Urothelium cell line (cell line): ENCODE measurements at regions not wholly inside any gene's neighbourhood (a gene's known extent, or its start where the extent isn't known, plus 50 kb on each side); places are given as distances from the start of the nearest gene placed in this dataset.
"Not testable (repeated sequence)": the region's sequence is repeated elsewhere in the genome, so short reads cannot be mapped to it uniquely, and the experiment has no call there.

Experiments
- DNase-seq: peaks from one replicate; pipeline ENCODE4 v3.0.0; 2011; ENCODE audit warnings: low spot score, mixed read lengths
- FAIRE-seq: peaks from 2 replicates; lab custom pipeline; 2011; peaks lifted over from hg19 to GRCh38; lab: Jason Lieb, UNC

DNA sequence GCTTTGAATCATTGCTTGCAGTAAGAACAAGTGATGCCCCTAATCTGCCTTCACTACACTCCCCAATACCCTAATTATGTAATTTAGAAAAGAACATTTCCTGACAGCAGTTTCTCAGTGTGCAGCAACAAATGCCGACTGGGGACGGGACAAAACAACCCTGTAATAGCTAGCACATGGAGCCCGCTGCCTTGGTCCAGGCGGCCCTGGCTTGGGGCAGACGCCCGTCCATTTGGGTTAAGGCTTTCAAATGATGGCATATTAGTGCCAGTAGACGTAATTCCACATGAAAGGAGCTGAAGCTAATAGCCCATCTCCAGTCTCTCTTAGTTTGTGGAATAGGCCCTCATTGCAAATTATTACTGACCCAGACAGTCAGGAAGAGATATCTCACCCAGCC is 150.6 kb upstream of the PITX1 start:
- no peak for FAIRE-seq
- DNase-seq: no peak

DNA sequence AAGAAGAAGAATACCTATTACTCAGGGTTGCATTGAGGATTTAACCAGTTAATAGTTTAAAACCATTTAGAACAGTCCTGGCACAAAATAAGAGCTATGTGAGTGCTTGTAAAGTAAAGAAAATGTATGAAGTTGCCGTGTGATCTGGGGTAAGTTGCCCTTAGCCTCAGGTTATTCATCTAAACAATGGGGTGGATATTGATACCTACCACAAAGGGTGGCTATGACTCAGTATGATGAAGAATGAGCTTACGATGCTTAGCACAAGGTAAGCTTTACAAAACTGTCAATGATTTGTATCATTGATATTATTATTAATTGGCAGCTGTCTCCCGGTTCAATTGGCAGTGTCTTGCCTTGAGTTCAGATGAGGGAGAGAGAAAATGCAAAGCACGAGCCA is 149.4 kb upstream of the PITX1 start:
- FAIRE-seq: no peak
- no peak for DNase-seq

DNA sequence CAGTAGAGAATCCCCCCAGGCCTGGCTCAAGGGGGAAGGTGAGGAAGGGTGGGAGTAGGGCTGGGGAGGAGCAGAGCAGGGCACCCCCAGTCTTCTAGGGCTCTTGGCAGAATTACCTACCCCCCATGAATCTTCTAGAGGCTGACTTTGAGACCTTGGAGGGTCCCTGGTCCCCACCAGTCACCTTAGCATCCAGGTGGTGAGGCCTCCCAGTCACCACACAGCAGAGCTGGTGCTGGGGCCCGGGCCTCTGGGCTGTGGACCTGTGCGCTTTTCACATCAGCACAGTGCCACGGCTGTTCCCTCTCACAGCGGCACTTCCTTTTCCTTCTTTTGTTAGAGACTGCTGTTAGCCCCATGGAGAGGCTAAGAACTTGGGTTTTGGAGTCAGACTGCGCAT is 148.6 kb upstream of the PITX1 start:
- FAIRE-seq: no peak
- no peak for DNase-seq

DNA sequence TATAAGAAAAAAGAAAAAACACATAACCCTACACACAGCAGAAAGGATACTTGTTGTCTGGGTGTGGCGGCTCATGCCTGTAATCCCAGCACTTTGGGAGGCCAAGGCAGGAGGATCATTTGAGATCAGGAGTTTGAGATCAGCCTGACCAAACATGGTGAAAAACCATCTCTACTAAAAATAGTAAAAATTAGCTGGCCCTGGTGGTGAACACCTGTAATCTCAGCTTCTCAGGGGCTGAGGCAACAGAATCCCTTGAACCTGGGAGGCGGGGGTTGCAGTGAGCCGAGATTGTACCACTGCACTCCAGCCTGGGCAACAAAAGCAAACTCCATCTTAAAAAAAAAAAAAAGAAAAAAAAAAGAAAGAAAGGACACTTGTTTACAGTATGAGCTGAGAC is 147.6 kb upstream of the PITX1 start:
- DNase-seq (no peak), FAIRE-seq (no peak)

DNA sequence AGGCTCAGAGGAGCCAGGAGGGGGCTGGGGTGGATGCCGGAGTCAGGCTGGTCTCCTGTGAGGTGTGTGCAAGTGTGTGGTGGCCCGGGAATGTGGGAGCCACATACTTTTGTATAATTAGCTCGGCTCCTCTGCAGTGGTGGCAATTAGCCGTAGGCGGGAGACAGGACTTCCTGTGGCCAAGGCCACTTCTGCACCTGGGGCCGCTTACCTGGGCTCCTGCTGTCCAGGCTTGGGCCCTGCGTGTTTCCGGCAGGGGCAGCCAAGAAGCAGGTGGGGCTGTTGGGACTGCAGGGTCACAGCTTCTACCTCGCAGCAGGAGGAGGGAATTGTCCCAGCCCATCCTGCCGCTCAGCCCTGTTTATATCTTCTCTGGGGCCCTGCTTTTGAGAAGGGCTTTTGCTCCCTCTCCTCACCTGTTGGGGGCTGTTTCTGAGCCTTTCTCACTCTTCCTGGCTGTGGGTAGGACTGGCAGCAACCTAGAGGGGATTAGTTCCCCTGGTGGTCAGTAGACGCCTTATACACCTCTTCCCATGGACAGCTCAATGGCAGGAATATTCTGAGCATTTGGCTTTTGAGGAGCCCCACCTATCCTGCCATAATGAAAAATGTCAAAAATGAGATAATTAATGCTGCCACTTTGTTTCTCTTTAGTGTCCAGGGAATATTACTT is 145.4 kb upstream of the PITX1 start:
- DNase-seq: no peak
- FAIRE-seq: no peak

DNA sequence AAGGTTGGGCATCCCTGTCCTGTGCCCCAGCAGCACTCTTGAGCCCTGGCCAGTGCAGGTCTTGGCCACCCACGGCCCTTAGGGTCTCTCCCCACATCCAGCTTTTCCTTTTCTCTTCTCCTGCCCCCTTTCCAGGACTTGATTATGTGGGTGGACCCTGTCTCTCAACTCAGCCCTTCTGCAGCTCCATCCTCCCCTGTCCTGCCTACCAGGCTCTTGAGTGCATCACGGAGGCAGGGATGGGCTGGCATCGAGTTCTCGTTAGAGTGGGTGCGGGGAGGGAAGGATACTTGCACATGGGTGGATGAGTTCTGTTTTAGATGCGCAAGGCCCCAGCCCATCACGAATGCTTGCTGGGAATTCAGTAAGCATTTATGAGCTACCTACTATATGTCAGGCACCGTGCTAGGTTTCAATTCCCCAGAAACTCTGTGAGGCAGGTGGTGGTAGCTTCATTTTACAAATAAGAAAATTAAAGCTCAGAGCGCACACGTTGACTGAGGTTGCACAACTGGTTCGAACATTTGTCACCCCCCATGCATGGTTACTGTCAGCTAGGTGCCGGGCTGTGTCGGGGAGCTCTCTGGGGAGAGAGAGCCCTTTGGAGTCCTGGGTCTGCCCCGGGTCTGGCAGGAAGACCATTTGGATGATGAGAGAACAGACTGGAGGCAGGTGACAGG is 144.6 kb upstream of the PITX1 start:
- FAIRE-seq (no peak), DNase-seq (no peak)

DNA sequence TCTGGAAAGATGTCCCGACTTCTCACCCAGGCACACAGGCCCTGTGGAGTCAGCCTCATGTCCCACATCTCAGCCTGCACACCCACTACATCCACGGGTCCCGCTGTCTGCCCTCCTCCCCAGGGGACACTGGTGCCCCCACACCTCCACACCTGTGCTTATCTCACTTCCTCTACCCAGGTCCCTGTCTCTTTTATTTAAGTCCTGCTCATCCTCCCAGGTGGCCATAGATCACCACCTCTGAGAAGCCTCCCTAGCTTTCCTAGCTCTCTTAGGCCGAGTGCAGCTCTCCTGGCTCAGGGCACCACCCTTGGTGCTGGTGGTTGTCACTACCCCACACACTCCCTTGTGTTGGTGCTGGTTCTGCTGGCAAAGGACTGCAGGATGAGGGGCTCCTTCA is 143.6 kb upstream of the PITX1 start:
- no peak for FAIRE-seq

DNA sequence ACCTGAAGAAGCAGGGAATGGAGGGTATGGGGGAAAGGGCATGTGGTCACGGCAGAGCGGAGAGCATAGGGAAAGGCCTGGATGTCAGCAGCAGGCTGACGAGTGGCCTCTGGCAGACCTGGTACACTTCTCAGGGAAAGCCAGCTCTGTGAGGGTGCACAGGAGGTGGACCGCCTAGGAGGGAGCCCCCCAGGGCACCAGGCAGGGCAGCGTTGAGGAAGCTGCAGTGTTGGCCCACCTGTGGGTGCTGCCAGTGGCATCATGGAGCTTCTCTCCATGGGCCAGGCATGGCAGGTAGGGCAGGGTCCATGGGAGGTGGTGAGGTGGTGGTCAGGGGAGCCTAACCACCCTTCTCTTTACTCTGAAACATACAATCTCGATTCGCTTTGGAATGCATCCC is 143.0 kb upstream of the PITX1 start:
- no peak for DNase-seq
- FAIRE-seq: no peak

More for the DNA sequence above, 143.6 kb upstream of the PITX1 start:
- no peak for DNase-seq

DNA sequence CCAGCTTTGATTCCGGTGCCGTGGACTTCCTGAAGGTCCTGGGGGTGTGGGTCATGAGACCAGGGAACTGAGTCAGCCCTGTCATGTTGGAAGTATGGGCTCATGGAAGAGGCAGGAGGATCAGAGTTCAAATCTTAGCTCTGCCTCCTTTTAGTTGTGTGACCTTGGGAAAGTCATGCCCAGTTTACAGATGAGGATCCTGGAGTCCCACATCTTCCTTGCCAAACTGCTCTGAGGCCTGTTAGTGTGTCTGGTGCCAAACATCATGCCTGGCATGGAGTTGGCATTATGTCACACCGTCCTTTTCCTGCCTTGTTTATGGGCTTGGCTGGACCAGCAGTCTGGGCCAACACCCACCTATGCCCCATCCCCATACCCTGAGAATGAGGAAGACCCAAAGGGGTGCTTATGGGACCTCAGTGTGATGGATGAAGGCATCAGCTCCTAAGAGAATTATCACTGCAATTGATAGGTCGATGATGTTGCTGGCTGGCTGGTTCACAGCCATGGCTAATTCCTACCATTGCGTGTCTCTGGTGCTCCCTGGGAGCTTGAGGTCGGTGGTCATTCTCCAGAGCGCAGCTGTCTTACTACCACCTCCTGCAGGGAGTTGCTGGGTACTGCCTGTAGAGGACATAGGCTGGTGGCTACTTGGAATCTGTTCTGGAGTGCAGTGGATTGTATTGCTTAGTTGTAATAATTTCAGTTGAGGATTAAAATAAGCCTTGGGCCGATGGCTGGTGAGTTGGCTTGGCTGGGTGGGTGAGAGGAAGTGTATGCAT is 140.5 kb upstream of the PITX1 start:
- DNase-seq: no peak
- FAIRE-seq: no peak

DNA sequence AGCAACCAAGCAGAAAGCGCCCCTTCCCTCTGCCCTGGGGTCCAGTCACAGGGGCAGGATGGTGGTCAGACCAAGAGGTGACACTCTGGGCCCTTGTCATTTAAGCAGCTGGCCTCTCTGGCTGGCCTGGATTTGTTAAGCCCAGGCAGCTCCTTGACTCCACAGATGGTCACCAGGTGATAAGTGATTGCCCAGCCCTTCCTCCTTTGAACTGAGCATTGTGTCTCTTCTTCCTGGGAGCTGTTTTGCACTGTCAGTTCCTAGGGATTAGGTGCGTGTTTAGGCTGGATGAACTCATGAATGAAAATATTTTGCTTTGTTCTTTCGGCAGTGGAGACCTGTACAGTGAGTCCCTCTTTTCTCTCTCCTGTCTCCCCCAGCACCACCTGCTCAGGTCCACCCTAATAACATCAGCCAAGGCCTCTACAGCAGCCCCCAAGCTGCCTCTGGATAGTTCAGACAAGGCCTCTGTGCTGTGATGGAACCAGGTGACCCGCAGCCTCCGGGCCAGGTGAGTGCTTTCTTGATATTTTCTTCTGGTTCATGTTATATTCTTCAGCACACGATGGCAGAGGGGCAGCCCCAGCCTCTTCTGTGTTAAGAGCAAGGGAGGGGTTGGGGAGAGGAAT is 139.7 kb upstream of the PITX1 start:
- DNase-seq (no peak), FAIRE-seq (no peak)

DNA sequence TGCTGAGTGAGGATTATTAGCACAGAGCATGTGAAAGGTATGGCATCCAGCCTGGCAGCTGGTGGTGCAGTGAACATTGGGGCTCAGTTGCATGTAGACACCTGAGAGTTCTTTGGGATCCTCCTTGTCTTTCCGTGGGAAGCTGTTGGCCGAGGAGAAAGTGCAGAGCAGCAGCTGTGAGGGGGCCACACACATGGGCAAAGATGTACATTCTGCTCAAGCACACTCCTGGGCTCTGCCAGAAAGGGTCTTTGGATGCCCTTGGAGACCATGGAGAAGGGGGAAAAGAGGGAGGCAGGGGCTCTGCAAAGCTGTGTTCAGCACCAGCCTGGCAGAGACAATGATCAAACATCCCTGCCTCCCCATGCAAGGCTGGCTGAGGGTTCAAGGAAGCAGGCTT is 138.7 kb upstream of the PITX1 start:
- DNase-seq: no peak
- FAIRE-seq: no peak

DNA sequence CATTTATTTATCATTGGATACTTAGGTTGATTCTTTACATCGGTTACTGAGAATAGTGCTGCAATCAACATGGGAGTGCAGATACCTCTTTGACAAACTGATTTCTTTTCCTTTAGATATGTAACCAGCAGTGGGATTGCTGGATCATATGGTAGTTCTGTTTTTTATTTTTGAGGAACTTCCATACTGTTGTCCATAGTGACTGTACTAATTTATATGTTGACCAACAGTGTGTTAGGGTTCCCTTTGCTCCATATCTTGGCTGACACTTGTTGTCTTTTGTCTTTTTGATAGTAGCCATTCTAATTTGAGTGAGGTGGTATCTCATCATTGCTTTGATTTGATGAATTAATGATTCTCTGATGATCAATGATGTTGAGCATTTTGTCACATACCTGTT is 137.3 kb upstream of the PITX1 start:
- no peak for FAIRE-seq
- no peak for DNase-seq

DNA sequence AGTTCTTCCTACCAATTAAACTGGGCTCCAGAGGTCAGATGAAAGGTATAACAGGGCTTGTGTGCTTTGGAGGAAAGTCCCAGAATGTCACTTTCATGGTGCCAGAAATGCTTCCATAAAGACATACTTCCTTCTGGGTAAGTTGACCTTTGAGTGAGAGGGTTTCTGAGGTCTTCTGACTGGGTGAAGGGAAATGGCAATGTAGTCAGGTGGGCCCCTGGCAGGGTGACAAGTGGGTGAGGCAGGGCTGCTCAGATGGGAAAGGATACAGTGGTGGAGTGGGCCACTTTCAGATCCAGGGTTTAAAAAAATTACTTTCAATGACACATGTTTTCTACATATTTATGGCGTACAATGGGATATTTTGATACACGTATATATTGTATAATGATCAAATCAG is 136.5 kb upstream of the PITX1 start:
- no peak for FAIRE-seq

DNA sequence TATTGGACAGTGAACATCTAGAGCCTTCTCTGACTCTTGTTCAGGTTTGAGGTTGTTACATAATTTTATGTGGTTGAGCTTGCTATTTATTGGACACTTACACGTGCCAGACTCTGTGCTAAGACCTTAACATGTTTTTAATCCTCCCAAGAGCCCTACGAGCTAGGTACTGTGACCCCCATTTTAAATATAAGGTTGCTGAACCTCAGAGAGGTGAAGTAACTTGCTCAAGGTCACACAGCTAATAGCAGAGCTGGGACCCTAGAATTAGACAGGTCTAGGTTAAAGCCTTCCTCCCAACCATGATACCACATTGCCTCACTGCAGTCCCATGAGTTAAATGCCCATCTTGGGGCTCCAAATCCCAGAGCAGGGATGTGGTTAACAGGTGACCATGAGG is 135.7 kb upstream of the PITX1 start:
- DNase-seq: no peak
- FAIRE-seq: no peak

More for the DNA sequence above, 136.5 kb upstream of the PITX1 start:
- no peak for DNase-seq

DNA sequence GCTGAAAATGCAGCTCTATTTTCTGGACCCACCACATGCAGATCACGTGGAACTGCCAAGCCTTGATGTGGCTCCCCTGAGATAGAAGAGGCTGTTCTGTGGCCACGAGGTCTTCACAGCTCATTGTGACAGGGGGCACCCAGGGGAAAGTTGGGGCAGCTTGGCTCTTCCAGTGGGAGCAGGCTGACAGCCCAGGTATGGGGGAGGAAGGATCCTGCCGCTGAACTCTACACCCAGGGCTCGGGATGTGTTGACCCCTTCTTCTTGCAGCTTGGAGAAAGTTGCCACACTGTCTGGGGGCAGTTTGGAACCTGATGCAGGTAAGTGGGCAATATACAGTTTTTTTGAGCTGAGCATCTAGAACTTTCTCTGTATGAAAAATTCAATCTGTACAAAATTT is 133.6 kb upstream of the PITX1 start:
- no peak for DNase-seq
- no peak for FAIRE-seq

DNA sequence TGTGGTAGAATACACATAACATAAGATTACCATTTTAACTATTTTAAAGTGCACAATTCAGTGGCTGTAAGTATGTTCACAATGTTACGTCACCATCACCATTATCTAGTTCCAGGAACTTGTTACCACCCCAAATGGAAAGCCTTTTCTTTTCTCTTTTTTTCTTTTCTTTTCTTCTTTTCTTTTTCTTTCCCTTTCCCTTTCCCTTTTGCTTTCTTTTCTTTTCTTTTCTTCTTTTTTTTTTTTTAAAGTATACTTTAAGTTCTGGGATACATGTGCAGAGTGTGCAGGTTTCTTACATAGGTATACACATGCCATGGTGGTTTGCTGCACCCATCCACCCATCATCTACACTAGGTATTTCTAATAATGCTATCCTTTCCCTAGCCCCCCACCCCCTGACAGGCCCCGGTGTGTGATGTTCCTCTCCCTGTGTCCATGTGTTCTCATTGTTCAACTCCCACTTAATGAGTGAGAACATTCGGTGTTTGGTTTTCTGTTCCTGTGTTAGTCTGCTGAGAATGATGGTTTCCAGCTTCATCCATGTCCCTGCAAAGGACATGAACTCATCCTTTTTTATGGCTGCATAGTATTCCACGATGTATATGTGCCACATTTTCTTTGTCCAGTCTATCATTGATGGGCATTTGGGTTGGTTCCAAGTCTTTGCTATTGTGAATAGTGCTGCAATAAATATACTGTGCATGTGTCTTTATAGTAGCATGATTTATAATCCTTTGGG is 131.0 kb upstream of the PITX1 start:
- DNase-seq, FAIRE-seq: not testable (repeated sequence)

DNA sequence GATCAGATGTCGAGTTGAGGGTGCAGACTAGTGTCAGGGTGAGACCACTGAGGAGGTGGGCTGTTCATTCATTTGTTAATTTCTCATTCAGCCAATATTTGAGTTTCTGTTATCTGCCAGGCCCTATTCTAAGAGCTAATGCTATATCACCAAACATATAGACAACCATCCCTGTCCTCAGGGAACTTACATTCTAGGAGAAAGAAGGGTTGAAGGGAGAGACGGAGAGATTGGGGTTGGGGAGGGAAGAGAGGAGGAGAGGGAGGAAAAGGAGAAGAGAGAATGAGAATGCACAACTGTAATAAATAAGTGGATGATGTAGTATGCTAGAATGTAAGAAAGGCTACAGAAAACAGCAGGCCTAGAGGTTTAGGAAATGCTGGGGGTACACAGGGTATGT is 129.9 kb upstream of the PITX1 start:
- no peak for FAIRE-seq

DNA sequence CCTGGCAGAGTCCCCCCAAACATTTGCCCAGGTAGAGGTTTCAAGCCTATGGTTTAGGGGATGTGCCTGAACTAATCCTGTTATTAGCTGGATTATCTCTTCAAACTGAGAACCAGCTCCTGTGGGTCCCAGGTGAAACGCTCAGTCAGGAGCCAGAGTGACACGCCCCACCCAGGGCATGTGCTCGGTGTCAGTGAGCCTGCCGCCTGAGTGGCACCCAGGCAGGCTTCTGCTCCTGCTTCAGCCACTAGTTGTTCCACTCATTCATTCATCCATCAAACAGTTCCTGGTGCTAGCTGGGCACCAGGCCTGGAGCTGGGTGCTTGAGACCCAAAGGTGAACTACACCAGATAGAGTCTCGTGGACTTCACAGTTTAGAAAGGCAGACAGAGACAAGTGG is 129.4 kb upstream of the PITX1 start:
- FAIRE-seq (no peak), DNase-seq (no peak)

More for the DNA sequence above, 129.9 kb upstream of the PITX1 start:
- DNase-seq: no peak

DNA sequence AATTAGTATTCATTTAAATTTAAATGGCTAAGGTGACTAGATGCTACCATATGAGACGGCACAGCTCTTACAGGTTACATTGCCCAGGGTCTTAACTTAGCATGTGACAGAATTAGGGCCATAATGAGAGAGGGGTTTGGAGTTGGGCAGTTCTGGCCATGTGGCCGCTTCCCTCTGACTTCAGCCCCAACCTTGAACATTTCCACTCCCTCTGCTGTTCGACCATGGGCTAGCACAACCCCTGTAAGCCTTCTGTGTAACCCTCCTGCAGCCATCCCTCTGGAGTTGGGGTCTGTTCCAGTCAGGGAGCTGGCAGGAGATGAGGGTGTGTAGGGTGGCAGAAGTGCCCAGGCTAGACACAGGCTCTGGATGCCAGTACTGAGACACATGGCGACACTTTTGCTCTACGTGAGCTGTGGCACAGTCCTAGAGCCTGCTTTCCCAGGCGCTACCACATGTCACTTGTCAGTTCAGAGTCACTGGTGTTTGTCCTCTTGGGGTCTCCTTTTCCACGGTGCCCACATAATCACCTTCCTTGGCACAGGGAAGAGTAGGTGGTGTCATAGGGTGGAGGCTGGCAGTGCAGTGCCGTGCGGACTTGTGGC is 128.7 kb upstream of the PITX1 start:
- DNase-seq (no peak), FAIRE-seq (no peak)

DNA sequence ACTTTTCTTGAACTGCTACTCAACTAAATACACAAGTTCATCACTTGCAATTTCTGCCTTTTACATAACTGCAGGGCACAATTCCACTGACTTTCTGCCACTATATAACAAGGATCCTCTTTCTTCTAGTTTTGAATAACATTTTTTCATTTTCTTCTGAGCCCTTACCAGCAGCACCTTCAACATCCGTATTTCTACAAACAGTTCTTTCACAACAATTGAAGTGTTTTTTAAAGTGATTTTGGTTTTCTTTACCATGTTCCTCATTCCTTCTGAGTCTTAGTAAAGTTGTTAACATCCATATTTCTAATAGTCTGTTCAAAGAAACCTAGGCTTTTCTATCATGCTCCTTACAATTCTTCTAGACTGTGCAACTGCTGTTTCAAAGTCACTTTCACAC is 127.2 kb upstream of the PITX1 start:
- FAIRE-seq: no peak
- DNase-seq: no peak
